T47D (cell line): ENCODE measurements at regions not wholly inside any gene's neighbourhood (a gene's known extent, or its start where the extent isn't known, plus 50 kb on each side); places are given as distances from the start of the nearest gene placed in this dataset.

Source experiments
- DNase-seq, 2 experiments: peaks; one replicate each; pipeline versions ENCODE4 v3.0.0 to v3.0.0-alpha.2; 2011 to 2012; ENCODE audit warnings: low read depth in 1 of 2, low spot score in 1 of 2
- JUND ChIP-seq: IDR thresholded peaks from 2 replicates; pipeline ENCODE4 v1.6.1; 2012; ENCODE audit warnings: low read depth
- in situ Hi-C: cut with HindIII; loops from 2 replicates; pipeline ENCODE4 v1.10.0; 2016; ENCODE audit warnings: low sequenced_read_pairs, low pct_unique_long_range_greater_than_20kb

DNA sequence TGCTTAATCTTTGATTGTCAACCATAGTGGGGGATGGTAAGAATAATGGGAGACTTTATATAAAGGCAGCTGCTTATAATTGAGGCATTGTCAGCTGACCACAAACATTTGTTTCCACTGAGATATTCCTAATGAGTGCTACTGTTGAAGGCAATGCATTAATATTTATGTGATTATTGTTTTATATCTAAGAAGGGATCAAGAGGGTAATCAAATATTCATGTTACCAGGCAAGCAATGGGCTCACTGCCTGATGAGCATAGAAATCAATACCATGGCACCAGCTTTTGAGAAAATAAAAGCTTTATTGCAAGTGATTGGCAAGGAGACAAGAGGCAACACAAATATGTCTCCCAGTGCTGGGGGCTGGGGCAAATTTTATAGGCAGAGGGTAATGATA lies 706.7 kb upstream of the ADAMTS5 start:
- in situ Hi-C loops, result no loop called here
- TF ChIP-seq JUND, result no peak
- DNase-seq, result no peak

DNA sequence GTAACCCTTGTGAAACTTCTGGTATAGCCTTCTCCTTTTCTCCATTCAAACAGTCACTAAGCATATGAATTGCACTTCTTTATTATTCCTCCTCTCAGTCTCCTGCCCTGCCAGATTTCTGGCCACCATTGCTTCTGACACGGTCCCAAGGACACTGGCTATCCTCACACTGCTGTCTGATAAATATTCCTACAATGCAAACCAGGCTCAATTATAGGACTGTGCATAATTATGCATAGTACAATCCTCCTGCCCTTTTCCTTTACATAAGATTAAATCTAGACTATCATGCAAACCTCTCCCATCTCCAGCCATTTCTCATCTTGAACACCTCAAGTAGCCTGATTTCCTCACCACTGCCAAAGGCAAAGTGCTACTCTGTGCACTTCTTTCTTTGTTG lies 704.3 kb upstream of the ADAMTS5 start:
- DNase-seq, result no peak
- no peak for TF ChIP-seq JUND
- in situ Hi-C loops, result no loop called here

- in situ Hi-C loops, result no loop called here
- no peak for TF ChIP-seq JUND
- no peak for DNase-seq
Observed at GRCh38 chr21:27653481-27653880, 686.6 kb upstream of the ADAMTS5 start.

DNA sequence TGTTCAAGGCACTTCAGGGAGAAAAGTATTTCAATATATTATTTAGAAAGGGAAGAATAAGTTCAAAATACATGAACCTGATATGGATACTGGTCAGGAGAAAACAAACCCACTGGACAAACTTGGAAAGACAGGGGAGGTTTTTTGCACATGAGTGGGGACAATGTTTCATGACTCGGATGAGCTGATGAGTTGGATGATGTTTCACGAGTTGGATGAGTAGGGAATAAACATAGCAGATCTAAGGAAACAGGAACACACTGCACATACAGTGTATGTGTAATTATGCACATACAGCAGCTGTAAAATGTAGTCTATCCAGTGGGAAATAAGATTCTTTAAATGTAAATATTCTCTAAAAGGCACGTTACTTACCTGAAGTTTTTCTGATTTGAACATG lies 682.9 kb upstream of the ADAMTS5 start:
- no peak for DNase-seq
- TF ChIP-seq JUND, result no peak
- in situ Hi-C loops, result no loop called here

- in situ Hi-C loops, result no loop called here
Observed at GRCh38 chr21:27649323-27649722, 682.4 kb upstream of the ADAMTS5 start.

DNA sequence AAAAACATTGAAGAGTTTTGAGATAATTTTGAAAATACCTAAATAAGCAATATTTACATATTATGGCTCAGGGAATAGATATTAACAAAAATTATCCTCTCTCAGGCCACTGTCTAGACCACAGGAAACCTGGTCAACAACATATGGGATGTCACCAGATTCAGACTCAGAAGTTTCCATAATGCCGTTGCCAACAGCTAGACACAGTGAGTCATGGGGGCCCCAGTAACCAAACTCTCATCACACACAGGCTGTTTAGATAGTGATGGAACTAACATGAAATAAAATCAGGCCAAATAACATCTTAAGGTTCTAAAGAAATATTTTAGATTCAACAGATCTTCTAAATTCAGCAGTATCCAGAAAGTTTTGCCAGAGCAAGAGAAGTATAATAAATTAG lies 681.7 kb upstream of the ADAMTS5 start:
- no peak for DNase-seq
- no peak for TF ChIP-seq JUND
- in situ Hi-C loops, result no loop called here

More at GRCh38 chr21:27649323-27649722, 682.4 kb upstream of the ADAMTS5 start:
- DNase-seq, result no peak
- no peak for TF ChIP-seq JUND

DNA sequence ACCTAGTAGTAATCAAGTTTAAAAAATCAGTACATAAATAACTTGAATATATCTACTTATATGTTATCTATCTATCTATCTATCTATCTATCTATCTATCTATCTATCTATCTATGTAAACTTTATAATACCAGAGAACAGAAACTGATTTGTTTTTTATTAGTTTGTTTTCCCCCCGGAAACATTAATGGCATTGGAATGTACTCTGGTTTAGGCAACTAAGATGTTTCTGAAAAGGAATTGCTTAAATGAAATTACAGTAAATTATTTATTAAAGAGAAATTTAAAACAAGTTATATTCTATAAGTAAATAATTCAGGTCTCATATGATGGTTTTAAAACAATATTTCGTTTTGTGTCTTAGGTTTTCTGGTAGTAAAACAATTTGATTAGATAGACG lies 681.0 kb upstream of the ADAMTS5 start:
- in situ Hi-C loops, result no loop called here
- TF ChIP-seq JUND, result no peak
- DNase-seq, result no peak

- in situ Hi-C loops, result no loop called here
- no peak for TF ChIP-seq JUND
- DNase-seq, result no peak
Observed at GRCh38 chr21:27647401-27647800, 680.5 kb upstream of the ADAMTS5 start.

DNA sequence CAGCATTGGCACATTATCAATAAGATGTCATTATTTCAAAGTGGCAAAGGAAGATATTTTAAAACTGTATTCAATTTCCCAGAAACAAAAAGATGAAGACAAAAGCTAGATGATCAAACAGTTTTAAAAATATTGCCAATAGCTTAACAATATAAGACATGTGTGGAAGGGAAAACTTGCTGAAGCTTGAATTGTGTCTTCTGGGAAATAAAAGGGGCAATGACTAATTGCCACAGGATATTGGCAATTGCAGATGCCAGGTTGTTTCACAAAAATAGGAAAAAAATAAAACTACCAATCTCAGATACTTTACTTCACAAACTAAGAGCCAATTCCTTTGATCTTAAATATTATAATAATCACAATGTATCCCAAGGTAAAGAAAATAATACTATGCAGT lies 679.8 kb upstream of the ADAMTS5 start:
- no peak for DNase-seq
- no peak for TF ChIP-seq JUND
- in situ Hi-C loops, result no loop called here

DNA sequence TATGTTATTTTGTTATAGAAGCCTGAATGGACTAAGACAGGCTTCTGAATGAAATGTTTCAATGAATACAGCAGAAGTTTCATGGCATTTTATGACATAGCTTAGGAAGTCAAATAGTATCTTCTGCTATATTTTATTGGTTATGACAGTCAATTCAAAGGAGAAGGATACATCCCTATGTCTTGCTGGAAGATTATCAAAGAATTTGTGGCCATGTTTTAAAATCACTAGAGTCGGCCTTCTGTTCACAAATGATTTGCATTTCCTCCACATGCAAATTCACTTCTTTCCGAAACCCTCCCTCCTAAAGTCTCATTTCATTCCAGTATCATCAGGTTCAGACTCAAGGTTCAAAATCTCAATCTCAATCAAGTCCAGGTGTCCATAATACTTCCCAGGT lies 679.2 kb upstream of the ADAMTS5 start:
- no peak for DNase-seq
- no peak for TF ChIP-seq JUND
- in situ Hi-C loops, result no loop called here

DNA sequence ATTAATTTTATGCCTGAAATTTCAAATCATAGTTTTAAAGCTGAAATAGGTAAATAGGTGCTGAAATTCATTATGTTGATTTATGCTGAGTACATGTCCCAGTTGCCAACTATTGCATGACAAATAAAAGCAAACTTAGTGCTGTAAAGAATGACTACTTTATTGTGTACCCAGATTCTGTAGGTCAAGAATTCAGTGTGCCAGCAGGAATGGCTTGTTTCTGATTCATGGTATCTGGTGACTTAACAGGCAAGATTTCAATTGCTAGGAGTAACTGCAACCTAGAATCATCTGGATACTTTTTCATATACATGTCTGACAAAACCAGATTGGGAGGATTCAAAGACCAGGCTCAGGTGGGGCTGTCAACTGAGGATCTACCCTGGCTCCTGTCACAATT lies 678.4 kb upstream of the ADAMTS5 start:
- TF ChIP-seq JUND, result no peak
- in situ Hi-C loops, result no loop called here
- DNase-seq, result no peak

DNA sequence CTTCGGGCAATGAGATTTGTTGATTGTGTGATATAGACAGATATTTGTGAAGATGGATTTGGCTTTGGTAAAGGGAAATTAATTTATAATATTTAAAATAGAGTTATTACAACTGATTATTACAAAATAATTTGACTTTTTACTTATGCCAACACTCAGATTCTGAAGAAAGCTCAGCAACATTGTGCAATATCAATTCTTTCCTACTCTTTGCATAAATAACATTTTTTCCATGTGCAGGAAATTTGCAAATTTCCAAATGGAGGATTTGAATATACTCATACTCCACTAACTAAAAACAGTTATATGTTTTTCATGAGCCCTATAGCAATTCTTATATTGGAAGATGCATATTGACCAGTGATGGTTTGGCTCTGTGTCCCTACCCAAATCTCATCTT lies 676.4 kb upstream of the ADAMTS5 start:
- no peak for DNase-seq
- no peak for TF ChIP-seq JUND
- in situ Hi-C loops, result no loop called here

DNA sequence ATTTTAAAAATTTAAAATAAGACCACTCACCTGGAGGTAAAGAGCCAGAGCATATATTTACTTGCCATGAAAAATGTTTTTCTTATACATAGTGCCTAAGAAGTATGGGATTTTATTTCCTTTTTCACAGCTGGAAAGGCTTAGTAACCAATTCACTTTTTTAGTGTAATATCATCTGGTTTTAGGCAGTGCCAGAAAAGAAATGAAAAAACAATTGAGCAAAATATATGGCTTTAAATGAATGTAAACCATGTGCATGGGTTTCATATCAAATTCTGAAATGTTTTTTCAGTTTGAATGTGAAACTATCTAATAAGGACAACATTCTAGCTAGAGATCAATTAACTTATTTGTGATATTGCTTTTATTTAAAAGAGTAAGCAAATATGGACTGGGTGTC lies 672.4 kb upstream of the ADAMTS5 start:
- DNase-seq, result no peak
- no peak for TF ChIP-seq JUND
- in situ Hi-C loops, result no loop called here

DNA sequence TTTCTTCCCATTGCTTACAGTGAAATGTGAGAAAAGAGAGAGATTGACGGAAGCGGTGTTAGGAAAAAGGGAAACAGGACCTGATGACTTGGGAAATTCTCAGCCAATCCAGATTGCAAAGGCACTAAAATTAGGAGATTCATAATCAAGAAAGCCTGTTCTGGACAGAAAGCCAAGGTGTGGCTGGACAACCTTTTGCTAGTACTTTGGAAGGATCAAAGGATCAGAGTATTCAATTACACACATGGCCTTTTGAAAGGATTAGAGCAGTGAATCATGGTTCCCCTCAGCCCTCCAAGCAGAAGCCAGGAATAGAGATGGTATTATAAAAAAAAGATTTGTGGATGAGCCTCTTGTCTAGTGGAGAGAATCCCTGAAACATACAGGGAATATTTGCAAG lies 669.8 kb upstream of the ADAMTS5 start:
- in situ Hi-C loops, result no loop called here
- no peak for DNase-seq
- no peak for TF ChIP-seq JUND

GRCh38 chr21:27633631-27634030 lies 666.7 kb upstream of the ADAMTS5 start:
- TF ChIP-seq JUND, result no peak
- in situ Hi-C loops, result no loop called here
- DNase-seq, result no peak
